COR-L47 (cell line): ENCODE measurements at regions not wholly inside any gene's neighbourhood (a gene's known extent, or its start where the extent isn't known, plus 50 kb on each side); places are given as distances from the start of the nearest gene placed in this dataset.
"Not testable (repeated sequence)": the region's sequence is repeated elsewhere in the genome, so short reads cannot be mapped to it uniquely, and the experiment has no call there.

Experiments
- DNase-seq: peaks from one replicate; lab custom pipeline; 2025; lab: John Stamatoyannopoulos, UW

- no peak for DNase-seq
These were observed 197.0 kb upstream of the SLC7A11 start for GRCh38 chr4:138439143-138439581.

GRCh38 chr4:138438608-138439007 is 196.5 kb upstream of the SLC7A11 start:
- DNase-seq = no peak

- no peak for DNase-seq
These were observed 195.2 kb upstream of the SLC7A11 start for GRCh38 chr4:138437263-138437851.

GRCh38 chr4:138435733-138436132 is 193.6 kb upstream of the SLC7A11 start:
- DNase-seq = not testable (repeated sequence)

- not testable (repeated sequence) for DNase-seq
These were observed 192.9 kb upstream of the SLC7A11 start for GRCh38 chr4:138435046-138435445.

GRCh38 chr4:138428611-138429010 is 186.5 kb upstream of the SLC7A11 start:
- DNase-seq = no peak

- DNase-seq = no peak
These were observed 184.6 kb upstream of the SLC7A11 start for GRCh38 chr4:138426786-138427185.

GRCh38 chr4:138420471-138420870 is 178.3 kb upstream of the SLC7A11 start:
- DNase-seq = no peak

GRCh38 chr4:138414202-138414601 is 172.1 kb upstream of the SLC7A11 start:
- DNase-seq = no peak

GRCh38 chr4:138413273-138413672 is 171.1 kb upstream of the SLC7A11 start:
- no peak for DNase-seq

- DNase-seq = no peak
These were observed 170.7 kb upstream of the SLC7A11 start for GRCh38 chr4:138412847-138413246.

- no peak for DNase-seq
These were observed 168.1 kb upstream of the SLC7A11 start for GRCh38 chr4:138410266-138410665.

- DNase-seq = no peak
These were observed 167.5 kb upstream of the SLC7A11 start for GRCh38 chr4:138409670-138410069.

GRCh38 chr4:138408758-138409157 is 166.6 kb upstream of the SLC7A11 start:
- DNase-seq = no peak

GRCh38 chr4:138407329-138407728 is 165.2 kb upstream of the SLC7A11 start:
- no peak for DNase-seq

GRCh38 chr4:138406876-138407275 is 164.7 kb upstream of the SLC7A11 start:
- DNase-seq = no peak

GRCh38 chr4:138405934-138406567 is 163.9 kb upstream of the SLC7A11 start:
- DNase-seq = no peak

GRCh38 chr4:138405466-138405891 is 163.3 kb upstream of the SLC7A11 start:
- DNase-seq = no peak

- no peak for DNase-seq
These were observed 162.7 kb upstream of the SLC7A11 start for GRCh38 chr4:138404801-138405200.

- no peak for DNase-seq
These were observed 162.1 kb upstream of the SLC7A11 start for GRCh38 chr4:138404251-138404650.

GRCh38 chr4:138401334-138401733 is 159.2 kb upstream of the SLC7A11 start:
- DNase-seq = peak; percentile 30

GRCh38 chr4:138400543-138400942 is 158.4 kb upstream of the SLC7A11 start:
- DNase-seq = peak; percentile 7

- no peak for DNase-seq
These were observed 157.9 kb upstream of the SLC7A11 start for GRCh38 chr4:138400066-138400465.

GRCh38 chr4:138399081-138399480 is 156.9 kb upstream of the SLC7A11 start:
- no peak for DNase-seq
